Activated B cell treated with CpG ODN at 0.5 μM for 24 hours (primary cell): ENCODE measurements at regions not wholly inside any gene's neighbourhood (a gene's known extent, or its start where the extent isn't known, plus 50 kb on each side); places are given as distances from the start of the nearest gene placed in this dataset.

Source experiments
- ATAC-seq: fragments of 200-7000 bp; cut with Tn5 transposase; one replicate; pipeline ENCODE4 v1.10.0; 2021; ENCODE audit warnings: low read depth, mild to moderate bottlenecking, moderate library complexity
- CTCF ChIA-PET: fragments of 350-600 bp; sonication (Branson Sonifier 250); formaldehyde crosslinking; loops from one replicate; lab custom pipeline; 2021; ENCODE audit warnings: antibody characterized with exemption; lab: Charles Lee
- POLR2A ChIA-PET: fragments of 350-600 bp; sonication (Branson Sonifier 250); formaldehyde crosslinking; loops from one replicate; lab custom pipeline; 2021; ENCODE audit warnings: antibody characterized with exemption; lab: Charles Lee
- DNase-seq: peaks from one replicate; pipeline ENCODE4 v3.0.0; 2022
- H3K27ac Mint-ChIP-seq: one replicate; pipeline ENCODE4 v1.8.0; 2020; ENCODE audit warnings: mixed read lengths
- H3K27me3 Mint-ChIP-seq: one replicate; pipeline ENCODE4 v1.8.0; 2021; ENCODE audit warnings: mixed read lengths
- H3K36me3 Mint-ChIP-seq: one replicate; pipeline ENCODE4 v1.8.0; 2021; ENCODE audit warnings: low read depth, mixed read lengths
- H3K4me1 Mint-ChIP-seq: one replicate; pipeline ENCODE4 v1.8.0; 2021; ENCODE audit warnings: mixed read lengths
- H3K4me3 Mint-ChIP-seq: one replicate; pipeline ENCODE4 v1.8.0; 2020; ENCODE audit warnings: mild to moderate bottlenecking, mixed read lengths
- H3K9me3 Mint-ChIP-seq: one replicate; pipeline ENCODE4 v1.8.0; 2020; ENCODE audit warnings: mixed read lengths
- intact Hi-C: fragments of 100-400 bp; cut with micrococcal nuclease; formaldehyde crosslinking; loops from one replicate; pipeline ENCODE4 v1.15.1; 2024
- TF ChIP-seq, protein P1 (sequence below): fragments of 200-600 bp; IDR thresholded peaks from one replicate; pipeline ENCODE4 v1.8.0; 2022; ENCODE audit warnings: antibody characterized with exemption, mild to moderate bottlenecking

- H3K36me3 Mint-ChIP-seq = no peaks in the 10 kb centered on the region
- H3K27ac Mint-ChIP-seq = no peak overlapping the region
- POLR2A ChIA-PET = no interaction called here
- no peaks in the 10 kb centered on the region for H3K9me3 Mint-ChIP-seq
- intact Hi-C loops = no loop called here
- CTCF ChIA-PET = no interaction called here
- TF ChIP-seq, protein P1, sequence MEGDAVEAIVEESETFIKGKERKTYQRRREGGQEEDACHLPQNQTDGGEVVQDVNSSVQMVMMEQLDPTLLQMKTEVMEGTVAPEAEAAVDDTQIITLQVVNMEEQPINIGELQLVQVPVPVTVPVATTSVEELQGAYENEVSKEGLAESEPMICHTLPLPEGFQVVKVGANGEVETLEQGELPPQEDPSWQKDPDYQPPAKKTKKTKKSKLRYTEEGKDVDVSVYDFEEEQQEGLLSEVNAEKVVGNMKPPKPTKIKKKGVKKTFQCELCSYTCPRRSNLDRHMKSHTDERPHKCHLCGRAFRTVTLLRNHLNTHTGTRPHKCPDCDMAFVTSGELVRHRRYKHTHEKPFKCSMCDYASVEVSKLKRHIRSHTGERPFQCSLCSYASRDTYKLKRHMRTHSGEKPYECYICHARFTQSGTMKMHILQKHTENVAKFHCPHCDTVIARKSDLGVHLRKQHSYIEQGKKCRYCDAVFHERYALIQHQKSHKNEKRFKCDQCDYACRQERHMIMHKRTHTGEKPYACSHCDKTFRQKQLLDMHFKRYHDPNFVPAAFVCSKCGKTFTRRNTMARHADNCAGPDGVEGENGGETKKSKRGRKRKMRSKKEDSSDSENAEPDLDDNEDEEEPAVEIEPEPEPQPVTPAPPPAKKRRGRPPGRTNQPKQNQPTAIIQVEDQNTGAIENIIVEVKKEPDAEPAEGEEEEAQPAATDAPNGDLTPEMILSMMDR = no peak
- H3K4me1 Mint-ChIP-seq = no peaks in the 10 kb centered on the region
- ATAC-seq (no peak), DNase-seq (no peak)
- H3K27me3 Mint-ChIP-seq = peaks cover 3% of the 10 kb centered on the region
- H3K4me3 Mint-ChIP-seq = no peak overlapping the region
Measured at GRCh38 chr5:62178258-62178657, 127.7 kb upstream of the KIF2A start.

- Mint-ChIP-seq H3K4me1 (no peaks in the 10 kb centered on the region), H3K36me3 (no peaks in the 10 kb centered on the region), H3K9me3 (no peaks in the 10 kb centered on the region), H3K27me3 (peaks cover 3% of the 10 kb centered on the region), H3K27ac (no peak overlapping the region), H3K4me3 (no peak overlapping the region)
- intact Hi-C loops = no loop called here
- TF ChIP-seq, protein P1 = no peak
- CTCF ChIA-PET = no interaction called here
- DNase-seq (no peak), ATAC-seq (no peak)
- POLR2A ChIA-PET = no interaction called here
Measured at GRCh38 chr5:62182802-62183201, 123.2 kb upstream of the KIF2A start.

DNA sequence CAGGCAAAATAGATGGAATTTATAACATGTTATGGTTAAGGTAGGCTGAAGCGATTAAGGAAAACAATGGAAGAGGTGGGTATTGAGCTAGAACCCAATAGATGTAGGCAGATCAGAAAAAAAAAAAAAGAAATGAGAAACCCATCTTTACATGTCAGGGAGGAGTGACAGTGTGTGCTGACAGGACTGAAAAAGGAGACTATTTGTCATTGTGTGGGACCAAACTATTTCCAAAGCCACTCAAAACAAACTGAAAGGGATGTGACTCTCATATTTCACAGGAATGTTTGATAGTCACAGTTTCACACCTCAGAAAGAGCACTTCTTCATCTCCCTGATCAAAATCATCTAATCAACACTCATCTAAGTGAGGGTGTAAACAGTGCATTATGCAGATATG is 122.3 kb upstream of the KIF2A start:
- DNase-seq (no peak), ATAC-seq (no peak)
- no peak overlapping the region for H3K4me3 Mint-ChIP-seq
- ChIA-PET CTCF (no interaction called here), POLR2A (no interaction called here)
- TF ChIP-seq, protein P1 = no peak
- H3K4me1 Mint-ChIP-seq = no peaks in the 10 kb centered on the region
- H3K27me3 Mint-ChIP-seq = peaks cover 3% of the 10 kb centered on the region
- H3K27ac Mint-ChIP-seq = no peak overlapping the region
- H3K9me3 Mint-ChIP-seq = no peaks in the 10 kb centered on the region
- intact Hi-C loops = no loop called here
- H3K36me3 Mint-ChIP-seq = no peaks in the 10 kb centered on the region

DNA sequence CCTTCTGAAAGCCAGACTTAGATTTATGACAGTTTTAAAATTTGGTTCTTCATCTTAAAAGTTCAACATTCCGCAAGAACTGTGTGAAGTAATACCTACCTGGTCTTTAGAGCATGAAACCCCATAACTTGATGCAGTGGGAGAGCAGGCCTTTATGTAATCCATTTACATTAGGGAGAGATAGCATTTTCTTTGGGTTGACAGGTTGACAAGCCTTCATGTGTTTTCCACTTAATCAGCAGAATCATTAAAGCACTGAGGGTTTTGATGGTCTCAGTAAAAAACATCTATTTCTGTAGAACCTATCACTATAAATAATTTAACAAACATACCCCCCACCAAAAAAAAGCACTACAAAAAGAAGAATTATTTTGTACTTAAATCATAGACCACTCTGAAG is 121.6 kb upstream of the KIF2A start:
- H3K9me3 Mint-ChIP-seq = no peaks in the 10 kb centered on the region
- ChIA-PET POLR2A (no interaction called here), CTCF (no interaction called here)
- TF ChIP-seq, protein P1 = no peak
- peaks cover 3% of the 10 kb centered on the region for H3K27me3 Mint-ChIP-seq
- H3K4me3 Mint-ChIP-seq = no peak overlapping the region
- intact Hi-C loops = no loop called here
- no peak overlapping the region for H3K27ac Mint-ChIP-seq
- DNase-seq = no peak
- no peak for ATAC-seq
- H3K36me3 Mint-ChIP-seq = no peaks in the 10 kb centered on the region
- H3K4me1 Mint-ChIP-seq = no peaks in the 10 kb centered on the region

DNA sequence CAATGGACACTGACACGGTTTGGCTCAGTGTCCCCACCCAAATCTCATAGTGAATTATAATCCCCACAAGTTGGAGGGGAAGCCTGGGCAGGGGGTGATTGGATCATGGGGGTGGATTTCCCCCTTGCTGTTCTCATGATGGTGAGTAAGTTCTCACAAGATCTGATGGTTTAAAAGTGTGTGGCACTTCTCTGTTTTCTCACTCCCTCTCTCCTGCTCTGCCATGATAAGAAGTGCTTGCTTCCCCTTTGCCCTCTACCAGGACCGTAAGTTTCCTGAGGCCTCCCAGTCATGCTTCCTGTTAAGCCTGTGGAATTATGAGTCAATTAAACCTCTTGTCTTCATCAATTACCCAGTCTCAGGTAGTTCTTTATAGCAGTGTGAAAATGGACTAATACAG is 115.8 kb upstream of the KIF2A start:
- no peak for ATAC-seq
- no peaks in the 10 kb centered on the region for H3K4me1 Mint-ChIP-seq

More for the DNA sequence above, 115.8 kb upstream of the KIF2A start:
- no peak for DNase-seq
- H3K4me3 Mint-ChIP-seq = no peak overlapping the region
- POLR2A ChIA-PET = no interaction called here
- H3K27me3 Mint-ChIP-seq = peaks cover 3% of the 10 kb centered on the region
- H3K9me3 Mint-ChIP-seq = peaks cover 8% of the 10 kb centered on the region
- H3K36me3 Mint-ChIP-seq = no peaks in the 10 kb centered on the region
- CTCF ChIA-PET = no interaction called here
- intact Hi-C loops = no loop called here
- no peak overlapping the region for H3K27ac Mint-ChIP-seq
- TF ChIP-seq, protein P1 = no peak
